Activated CD8-positive, alpha-beta T cell treated with anti-CD3 and anti-CD28 coated beads for 36 hours (primary cell): ENCODE measurements at regions not wholly inside any gene's neighbourhood (a gene's known extent, or its start where the extent isn't known, plus 50 kb on each side); places are given as distances from the start of the nearest gene placed in this dataset.
"Not testable (repeated sequence)": the region's sequence is repeated elsewhere in the genome, so short reads cannot be mapped to it uniquely, and the experiment has no call there.

ENCODE experiments used
- ATAC-seq: fragments of 200-7000 bp; cut with Tn5 transposase; one replicate; pipeline ENCODE4 v1.10.0; 2021; ENCODE audit warnings: mild to moderate bottlenecking, moderate library complexity
- CTCF ChIA-PET: fragments of 350-600 bp; sonication (Branson Sonifier 250); formaldehyde crosslinking; loops from one replicate; lab custom pipeline; 2021; ENCODE audit warnings: antibody characterized with exemption; lab: Charles Lee
- POLR2A ChIA-PET: fragments of 350-600 bp; sonication (Branson Sonifier 250); formaldehyde crosslinking; loops from one replicate; lab custom pipeline; 2021; ENCODE audit warnings: antibody characterized with exemption; lab: Charles Lee
- DNase-seq: peaks from one replicate; pipeline ENCODE4 v3.0.0-alpha.2; 2020
- H3K27ac Mint-ChIP-seq: one replicate; pipeline ENCODE4 v1.8.0; 2021; ENCODE audit warnings: mild to moderate bottlenecking, mixed read lengths
- H3K27me3 Mint-ChIP-seq: one replicate; pipeline ENCODE4 v1.8.0; 2021; ENCODE audit warnings: mixed read lengths
- H3K36me3 Mint-ChIP-seq: one replicate; pipeline ENCODE4 v1.8.0; 2021; ENCODE audit warnings: low read depth, mixed read lengths
- H3K4me1 Mint-ChIP-seq: one replicate; pipeline ENCODE4 v1.8.0; 2021; ENCODE audit warnings: low read depth, mixed read lengths
- H3K4me3 Mint-ChIP-seq: one replicate; pipeline ENCODE4 v1.8.0; 2021; ENCODE audit warnings: mild to moderate bottlenecking, moderate library complexity, mixed read lengths
- H3K9me3 Mint-ChIP-seq: one replicate; pipeline ENCODE4 v1.8.0; 2021; ENCODE audit warnings: mixed read lengths
- CTCF ChIP-seq: fragments of 200-600 bp; IDR thresholded peaks from one replicate; pipeline ENCODE4 v1.8.0; 2022; ENCODE audit warnings: antibody characterized with exemption, mild to moderate bottlenecking
- intact Hi-C: fragments of 100-400 bp; cut with micrococcal nuclease; formaldehyde crosslinking; loops from one replicate; pipeline ENCODE4 v1.10.0; 2022

DNA sequence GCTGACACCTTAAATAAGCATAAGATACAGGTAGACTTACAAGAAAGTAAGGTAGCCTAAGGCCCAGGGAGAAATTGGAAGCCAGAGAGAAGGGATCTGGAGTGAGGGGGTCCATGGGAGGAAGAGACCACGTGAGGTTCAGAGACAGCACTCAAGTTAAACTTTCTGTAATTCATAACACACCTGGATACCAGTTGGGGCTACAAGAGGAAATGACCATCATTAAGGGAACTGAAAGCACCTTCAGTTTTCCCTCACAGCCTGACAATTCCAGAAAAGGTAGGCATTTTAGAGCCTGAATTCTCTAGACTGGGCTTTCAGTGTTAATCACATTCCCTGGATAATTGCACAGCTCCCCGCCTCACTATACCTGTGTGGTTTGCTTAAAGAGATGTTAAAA lies 355.5 kb downstream of the FBXW7 start:
- no peak overlapping the region for H3K27ac Mint-ChIP-seq
- POLR2A ChIA-PET = no interaction called here
- ATAC-seq = no peak
- no peak for DNase-seq
- H3K9me3 Mint-ChIP-seq = peaks cover 2% of the 10 kb centered on the region
- no peak for TF ChIP-seq CTCF
- peaks cover 8% of the 10 kb centered on the region for H3K4me1 Mint-ChIP-seq
- H3K27me3 Mint-ChIP-seq = no peaks in the 10 kb centered on the region
- no peak overlapping the region for H3K4me3 Mint-ChIP-seq
- CTCF ChIA-PET = no interaction called here
- peaks cover 3% of the 10 kb centered on the region for H3K36me3 Mint-ChIP-seq
- intact Hi-C loops = no loop called here

DNA sequence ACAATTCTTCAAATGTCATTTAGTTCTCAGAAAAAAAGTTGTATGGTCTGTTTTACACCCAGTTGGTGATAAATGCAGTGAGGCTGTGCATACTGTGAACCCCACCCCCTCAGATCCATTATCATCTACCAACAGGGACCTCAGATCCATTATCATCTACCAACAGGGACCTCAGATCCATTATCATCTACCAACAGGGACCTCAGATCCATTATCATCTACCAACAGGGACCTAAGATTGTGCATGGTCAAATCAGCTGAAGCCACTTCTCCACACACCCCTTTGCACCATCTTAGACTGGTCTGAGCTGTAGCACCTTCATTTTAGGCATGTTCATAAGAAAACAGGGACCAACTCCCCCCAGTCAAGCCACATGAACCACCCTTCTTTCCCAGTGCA lies 358.4 kb downstream of the FBXW7 start:
- H3K27ac Mint-ChIP-seq, CTCF ChIA-PET, H3K4me1 Mint-ChIP-seq, H3K9me3 Mint-ChIP-seq, intact Hi-C loops, H3K36me3 Mint-ChIP-seq, H3K27me3 Mint-ChIP-seq, DNase-seq, POLR2A ChIA-PET, H3K4me3 Mint-ChIP-seq, ATAC-seq: not testable (repeated sequence)

DNA sequence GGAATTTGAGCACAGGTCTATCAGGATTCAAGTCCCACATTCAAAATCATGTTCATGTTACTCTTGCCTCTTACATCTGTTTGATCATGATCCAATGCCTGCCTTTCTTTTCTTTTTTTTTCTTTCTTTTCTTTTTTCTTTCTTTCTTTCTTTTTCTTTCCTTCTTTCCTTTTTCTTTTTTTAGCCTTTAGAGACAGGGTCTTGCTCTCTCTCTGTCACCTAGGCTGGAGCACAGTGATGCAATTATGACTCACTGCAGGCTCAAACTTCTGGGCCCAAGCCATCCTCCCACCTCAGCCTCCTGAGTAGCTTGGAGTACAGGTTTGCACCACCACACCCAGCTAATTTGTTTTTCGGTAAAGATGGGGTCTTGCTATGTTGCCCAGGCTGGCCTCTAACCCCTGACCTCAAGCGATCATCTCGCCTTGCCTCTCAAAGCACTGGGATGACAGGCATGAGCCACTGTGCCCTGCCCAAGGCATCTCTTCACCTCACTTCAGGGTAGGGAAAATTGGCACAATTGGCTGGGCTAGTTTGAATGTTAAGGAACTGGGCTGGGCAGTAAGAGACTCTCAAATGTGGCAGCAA lies 359.2 kb downstream of the FBXW7 start:
- Mint-ChIP-seq H3K4me3 (no peak overlapping the region), H3K4me1 (no peaks in the 10 kb centered on the region), H3K27me3 (no peaks in the 10 kb centered on the region), H3K27ac (no peak overlapping the region), H3K36me3 (no peaks in the 10 kb centered on the region), H3K9me3 (no peaks in the 10 kb centered on the region)
- DNase-seq = no peak
- intact Hi-C loops = no loop called here
- ATAC-seq = no peak
- POLR2A ChIA-PET = no interaction called here
- CTCF ChIA-PET = no interaction called here
- no peak for TF ChIP-seq CTCF

DNA sequence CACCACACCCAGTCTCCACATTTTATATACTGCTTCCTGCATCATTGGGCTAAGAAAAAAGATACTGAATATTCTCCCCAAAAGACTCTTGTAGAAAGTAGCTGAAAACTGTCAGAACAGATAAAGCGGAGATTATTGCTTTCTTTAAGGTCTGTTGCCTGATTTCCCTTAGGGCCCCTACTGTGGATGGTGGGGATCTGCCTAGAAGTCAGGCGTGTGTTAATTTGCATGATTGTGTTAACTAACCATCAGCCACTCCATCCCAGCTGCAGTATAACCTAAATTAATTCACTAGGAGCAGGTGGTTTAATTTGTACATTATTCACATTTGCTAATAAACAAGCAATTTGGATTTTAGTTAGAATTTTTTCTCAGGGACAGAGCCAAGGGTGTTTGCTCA lies 360.3 kb downstream of the FBXW7 start:
- intact Hi-C loops = no loop called here
- ATAC-seq (no peak), DNase-seq (no peak)
- no peak for TF ChIP-seq CTCF
- CTCF ChIA-PET = no interaction called here
- H3K4me3 Mint-ChIP-seq = no peak overlapping the region
- POLR2A ChIA-PET = no interaction called here
- no peaks in the 10 kb centered on the region for H3K36me3 Mint-ChIP-seq
- no peaks in the 10 kb centered on the region for H3K4me1 Mint-ChIP-seq
- H3K27me3 Mint-ChIP-seq = no peaks in the 10 kb centered on the region
- no peak overlapping the region for H3K27ac Mint-ChIP-seq
- no peaks in the 10 kb centered on the region for H3K9me3 Mint-ChIP-seq

DNA sequence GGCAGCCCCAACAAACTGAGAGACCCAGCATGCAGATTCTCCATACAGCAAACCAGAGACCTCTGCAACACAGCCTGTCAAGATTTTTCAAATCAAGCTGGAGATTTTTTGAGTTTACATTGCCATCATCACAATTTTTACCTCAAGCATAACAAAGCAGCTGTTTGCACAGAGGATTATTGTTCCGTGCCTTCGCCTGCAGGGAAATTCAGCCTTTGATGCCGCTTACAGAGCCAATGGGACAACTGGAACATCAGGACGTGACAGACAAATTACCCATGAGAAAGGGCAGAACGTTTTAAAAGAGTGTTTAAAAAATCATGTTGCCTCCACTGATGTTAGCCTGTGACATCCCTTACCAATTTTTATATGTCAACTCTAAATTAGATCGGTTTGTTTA lies 363.7 kb downstream of the FBXW7 start:
- ChIA-PET POLR2A (no interaction called here), CTCF (no interaction called here)
- H3K4me1 Mint-ChIP-seq = no peaks in the 10 kb centered on the region
- no peaks in the 10 kb centered on the region for H3K36me3 Mint-ChIP-seq
- no peak overlapping the region for H3K27ac Mint-ChIP-seq
- TF ChIP-seq CTCF = no peak
- H3K4me3 Mint-ChIP-seq = no peak overlapping the region
- H3K27me3 Mint-ChIP-seq = no peaks in the 10 kb centered on the region
- no peak for DNase-seq
- ATAC-seq = no peak
- intact Hi-C loops = no loop called here
- no peaks in the 10 kb centered on the region for H3K9me3 Mint-ChIP-seq

DNA sequence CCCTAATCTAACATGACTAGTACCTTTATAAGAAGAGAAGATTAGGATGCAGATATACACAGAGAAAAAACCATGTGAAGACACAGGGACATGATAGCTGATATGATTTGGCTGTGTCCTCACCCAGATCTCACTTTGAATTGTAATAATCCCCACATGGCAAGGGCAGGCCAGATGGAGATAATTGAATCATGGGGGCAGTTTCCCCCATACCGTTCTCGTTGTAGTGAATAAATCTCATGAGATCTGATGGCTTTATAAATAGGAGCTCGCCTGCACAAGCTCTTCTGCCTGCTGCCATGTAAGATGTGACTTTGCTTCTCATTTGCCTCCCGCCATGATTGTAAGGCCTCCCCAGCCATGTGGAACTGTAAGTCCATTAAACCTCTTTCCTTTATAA lies 364.3 kb downstream of the FBXW7 start:
- Mint-ChIP-seq H3K9me3 (no peaks in the 10 kb centered on the region), H3K27me3 (no peaks in the 10 kb centered on the region), H3K4me3 (no peak overlapping the region), H3K27ac (no peak overlapping the region), H3K4me1 (no peaks in the 10 kb centered on the region), H3K36me3 (no peaks in the 10 kb centered on the region)
- ATAC-seq (no peak), DNase-seq (no peak)
- no peak for TF ChIP-seq CTCF
- ChIA-PET POLR2A (no interaction called here), CTCF (no interaction called here)
- intact Hi-C loops = no loop called here
